ENCODE measurements at regions not wholly inside any gene's neighbourhood (a gene's known extent, or its start where the extent isn't known, plus 50 kb on each side); places are given as distances from the start of the nearest gene placed in this dataset.

DNA sequence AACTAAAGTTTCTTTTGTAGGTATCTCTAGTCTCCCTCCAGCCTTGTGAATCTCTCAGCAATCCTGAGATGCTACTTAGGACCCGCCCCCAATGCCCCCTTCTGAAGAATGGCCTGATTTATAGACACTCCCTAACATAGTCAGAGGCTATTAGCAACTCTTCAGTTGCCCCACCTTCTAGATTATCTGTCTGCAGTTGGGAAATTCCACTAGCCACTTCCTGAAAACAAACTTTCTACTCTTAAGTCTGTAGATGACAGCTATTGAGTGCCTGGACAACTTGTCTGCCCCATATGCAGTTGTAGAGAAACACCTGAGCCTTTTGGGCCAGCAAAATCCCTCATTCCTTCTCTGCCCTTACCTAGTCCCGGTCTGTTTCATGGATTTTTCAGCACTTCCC is 188.2 kb upstream of the PREP start:
- intact Hi-C loops (cut with DNase I) = no loop called here
- DNase-seq = no peak
- Histone ChIP-seq H3K27me3 (no peaks in the 10 kb centered on the region), H3K9me3 (no peaks in the 10 kb centered on the region), H3K27ac (no peak overlapping the region), H3K36me3 (no peaks in the 10 kb centered on the region), H3K4me3 (replicated peaks in 1 of 3) (no peak overlapping the region), H3K4me1 (peaks cover 11 to 12% of the 10 kb centered on the region in 2 donors)
- WGBS, 2 donors = 95 to 97% methylated on average over 2 of the region's 2 CpGs
- TF ChIP-seq POLR2A (IDR thresholded peaks at IDR 0.05) = no peak
- TF ChIP-seq, protein P1, sequence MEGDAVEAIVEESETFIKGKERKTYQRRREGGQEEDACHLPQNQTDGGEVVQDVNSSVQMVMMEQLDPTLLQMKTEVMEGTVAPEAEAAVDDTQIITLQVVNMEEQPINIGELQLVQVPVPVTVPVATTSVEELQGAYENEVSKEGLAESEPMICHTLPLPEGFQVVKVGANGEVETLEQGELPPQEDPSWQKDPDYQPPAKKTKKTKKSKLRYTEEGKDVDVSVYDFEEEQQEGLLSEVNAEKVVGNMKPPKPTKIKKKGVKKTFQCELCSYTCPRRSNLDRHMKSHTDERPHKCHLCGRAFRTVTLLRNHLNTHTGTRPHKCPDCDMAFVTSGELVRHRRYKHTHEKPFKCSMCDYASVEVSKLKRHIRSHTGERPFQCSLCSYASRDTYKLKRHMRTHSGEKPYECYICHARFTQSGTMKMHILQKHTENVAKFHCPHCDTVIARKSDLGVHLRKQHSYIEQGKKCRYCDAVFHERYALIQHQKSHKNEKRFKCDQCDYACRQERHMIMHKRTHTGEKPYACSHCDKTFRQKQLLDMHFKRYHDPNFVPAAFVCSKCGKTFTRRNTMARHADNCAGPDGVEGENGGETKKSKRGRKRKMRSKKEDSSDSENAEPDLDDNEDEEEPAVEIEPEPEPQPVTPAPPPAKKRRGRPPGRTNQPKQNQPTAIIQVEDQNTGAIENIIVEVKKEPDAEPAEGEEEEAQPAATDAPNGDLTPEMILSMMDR (IDR thresholded peaks at IDR 0.05) = no peak

DNA sequence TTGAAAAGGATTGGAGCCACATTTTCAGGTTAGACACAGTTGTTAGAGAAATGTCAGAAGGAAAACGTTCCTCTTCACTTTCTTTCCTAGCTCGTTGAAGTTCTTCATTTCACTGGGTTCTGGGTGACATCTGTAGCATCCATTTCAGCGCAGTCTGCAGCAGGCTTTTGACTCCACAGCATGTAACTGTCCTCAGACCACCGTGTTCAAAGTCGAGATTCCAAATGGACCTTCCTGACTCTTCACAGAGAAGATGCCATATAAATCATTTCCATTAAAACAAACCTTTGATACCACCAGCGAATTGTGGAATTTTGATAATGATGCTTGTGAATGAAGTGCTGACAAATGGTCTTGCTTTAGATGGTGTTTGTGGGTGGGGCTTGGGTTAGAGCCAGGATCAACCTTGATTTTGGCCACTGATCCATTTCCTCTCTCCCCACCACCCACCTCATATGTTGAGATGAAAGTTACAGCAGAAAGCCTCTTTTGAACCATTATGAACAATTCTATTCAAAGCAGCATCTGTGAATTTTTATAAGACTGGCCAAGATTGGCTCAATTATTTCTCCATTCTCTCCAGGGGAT is 185.3 kb upstream of the PREP start:
- 68 to 89% methylated on average over 6 of the region's 6 CpGs for WGBS, 2 donors
- H3K27me3 ChIP-seq = no peaks in the 10 kb centered on the region
- no peaks in the 10 kb centered on the region for H3K36me3 ChIP-seq
- H3K27ac ChIP-seq = no peak overlapping the region
- H3K4me3 ChIP-seq (replicated peaks in 1 of 3) = no peak overlapping the region
- TF ChIP-seq, protein P1 (IDR thresholded peaks at IDR 0.05) = no peak
- TF ChIP-seq POLR2A (IDR thresholded peaks at IDR 0.05) = no peak
- intact Hi-C loops (cut with DNase I) = no loop called here
- no peaks in the 10 kb centered on the region for H3K9me3 ChIP-seq
- no peaks in the 10 kb centered on the region for H3K4me1 ChIP-seq
- DNase-seq = no peak

DNA sequence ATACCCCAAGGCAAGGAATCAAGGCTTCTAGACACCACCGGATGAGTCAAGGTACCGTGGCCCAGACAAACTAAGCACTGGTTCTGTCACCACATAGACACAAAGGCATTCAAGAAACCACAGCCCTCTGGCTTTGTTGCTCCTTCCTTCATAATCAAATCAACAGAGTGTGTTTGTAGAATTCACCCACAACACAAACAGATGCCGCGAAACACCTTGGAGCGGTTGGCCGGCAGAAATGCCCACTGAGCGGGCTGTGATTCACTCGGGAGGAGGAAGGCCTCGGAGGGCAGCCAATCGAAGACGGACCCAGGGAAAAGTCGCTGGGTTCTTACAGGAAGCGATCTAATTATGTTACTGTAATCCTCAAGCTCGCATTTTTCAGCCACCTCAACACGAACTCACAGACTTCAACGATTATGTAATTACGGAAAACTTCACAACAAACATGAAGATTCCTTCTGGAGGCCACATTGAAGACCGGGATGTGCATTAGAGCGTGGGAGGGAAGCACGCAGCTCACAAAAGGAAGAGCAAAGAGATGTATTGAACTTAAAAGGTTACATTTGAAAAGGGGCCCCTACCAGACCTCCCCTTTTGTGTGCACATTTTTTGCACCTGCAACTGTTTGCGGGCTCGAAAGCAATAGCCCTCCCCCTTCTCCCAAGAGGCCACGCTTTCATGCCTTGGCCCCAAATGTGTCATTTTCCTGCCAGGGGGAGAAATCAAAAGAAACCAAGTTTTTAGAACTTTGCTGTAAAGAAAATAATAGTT is 184.7 kb upstream of the PREP start:
- TF ChIP-seq POLR2A (IDR thresholded peaks at IDR 0.05) = no peak
- TF ChIP-seq, protein P1 (IDR thresholded peaks at IDR 0.05) = no peak
- H3K27ac ChIP-seq = no peak overlapping the region
- no peaks in the 10 kb centered on the region for H3K27me3 ChIP-seq
- 91 to 95% methylated on average over 23 of the region's 23 CpGs for WGBS, 2 donors
- no peaks in the 10 kb centered on the region for H3K4me1 ChIP-seq
- intact Hi-C loops (cut with DNase I) = no loop called here
- no peak for DNase-seq
- no peak overlapping the region for H3K4me3 ChIP-seq (replicated peaks in 1 of 3)
- H3K9me3 ChIP-seq = no peaks in the 10 kb centered on the region
- no peaks in the 10 kb centered on the region for H3K36me3 ChIP-seq

DNA sequence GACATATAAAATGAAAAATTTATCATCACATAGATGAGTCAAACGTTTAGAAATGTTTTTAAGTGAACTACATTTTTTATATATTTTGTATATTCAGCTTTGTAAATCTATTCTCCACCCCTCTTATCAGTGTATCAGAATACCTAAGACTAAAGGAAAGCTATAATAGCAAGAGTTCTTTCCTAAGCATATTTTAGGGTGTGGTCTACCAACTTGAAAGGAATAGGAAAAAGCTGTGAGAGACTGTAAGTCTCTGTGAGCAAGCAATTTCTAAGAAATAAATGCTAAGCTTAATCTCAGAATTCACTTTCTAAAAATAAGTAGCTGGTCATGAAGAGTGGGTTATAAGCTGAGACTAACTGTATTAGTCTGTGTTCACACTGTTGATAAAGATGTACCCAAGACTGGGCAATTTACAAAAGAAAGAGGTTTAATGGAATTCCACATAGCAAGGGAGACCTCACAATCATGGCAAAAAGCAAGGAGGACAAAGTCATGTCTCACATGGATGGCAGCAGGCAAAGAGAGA is 175.4 kb upstream of the PREP start:
- DNase-seq = no peak
- intact Hi-C loops (cut with DNase I) = no loop called here
- Histone ChIP-seq H3K27me3 (no peaks in the 10 kb centered on the region), H3K36me3 (no peaks in the 10 kb centered on the region), H3K27ac (no peak overlapping the region), H3K4me1 (no peaks in the 10 kb centered on the region), H3K9me3 (no peaks in the 10 kb centered on the region), H3K4me3 (replicated peaks in 1 of 3) (no peak overlapping the region)
- WGBS, 2 donors = 60 to 71% methylated on average over 1 of the region's 1 CpG
- TF ChIP-seq, protein P1 (IDR thresholded peaks at IDR 0.05) = no peak
- no peak for TF ChIP-seq POLR2A (IDR thresholded peaks at IDR 0.05)

DNA sequence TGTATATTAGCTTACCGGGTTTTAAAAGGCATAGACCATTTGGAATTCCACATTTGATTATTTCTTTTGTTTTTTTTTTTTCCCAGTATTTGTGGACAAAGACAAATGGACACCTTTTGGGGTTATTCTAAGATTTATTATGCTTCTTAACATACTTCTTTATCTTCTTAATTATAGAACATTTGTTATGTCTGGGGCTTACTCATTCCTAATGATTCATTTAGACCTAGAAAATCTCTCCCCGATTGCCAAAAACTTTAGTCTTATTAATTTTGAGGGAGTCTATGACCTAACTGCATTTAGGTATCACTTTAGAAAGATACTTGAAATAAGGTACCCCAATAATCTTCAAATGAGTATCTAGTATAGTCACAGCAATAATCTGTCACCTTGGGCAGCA is 170.7 kb upstream of the PREP start:
- H3K36me3 ChIP-seq = no peaks in the 10 kb centered on the region
- no peak for DNase-seq
- WGBS, 2 donors = 85 to 89% methylated on average over 2 of the region's 2 CpGs
- no peaks in the 10 kb centered on the region for H3K27me3 ChIP-seq
- H3K27ac ChIP-seq = no peak overlapping the region
- intact Hi-C loops (cut with DNase I) = no loop called here
- TF ChIP-seq POLR2A (IDR thresholded peaks at IDR 0.05) = no peak
- TF ChIP-seq, protein P1 (IDR thresholded peaks at IDR 0.05) = no peak
- no peaks in the 10 kb centered on the region for H3K4me1 ChIP-seq
- H3K9me3 ChIP-seq = no peaks in the 10 kb centered on the region
- H3K4me3 ChIP-seq (replicated peaks in 1 of 3) = no peak overlapping the region

Data from thyroid gland (tissue), 4 donors.